Transverse colon (tissue), 4 donors: ENCODE measurements at regions not wholly inside any gene's neighbourhood (a gene's known extent, or its start where the extent isn't known, plus 50 kb on each side); places are given as distances from the start of the nearest gene placed in this dataset.

Experiments
- DNase-seq: peaks from one replicate; pipeline ENCODE4 v3.0.0-alpha.2; 2019
- H3K27ac ChIP-seq, 4 donors: fragments of 200-600 bp; sonication (generic); 2 replicates each; pipeline ENCODE4 v1.5.1; 2016 to 2018; ENCODE audit warnings: inconsistent platforms in 4 of 4
- H3K27me3 ChIP-seq: fragments of 200-600 bp; sonication (generic); 2 replicates; pipeline ENCODE4 v1.5.1; 2017; ENCODE audit warnings: inconsistent platforms
- H3K36me3 ChIP-seq, 4 donors: fragments of 200-600 bp; sonication (generic); 2 replicates each; pipeline ENCODE4 v1.5.1; 2017 to 2019; ENCODE audit warnings: inconsistent platforms in 4 of 4
- H3K4me1 ChIP-seq, 4 donors: fragments of 200-600 bp; sonication (generic); 2 replicates each; pipeline ENCODE4 v1.5.1; 2017 to 2020; ENCODE audit warnings: inconsistent platforms in 4 of 4
- H3K4me3 ChIP-seq, 4 donors: fragments of 200-600 bp; sonication (generic); 1 replicate in 1 of 4; 2 replicates in 3 of 4; pipeline versions ENCODE4 v1.5.1 to v1.6.1; 2017 to 2019; ENCODE audit warnings: inconsistent platforms in 4 of 4
- H3K9me3 ChIP-seq, 2 donors: fragments of 200-600 bp; sonication (generic); 2 replicates each; pipeline ENCODE4 v1.5.1; 2017 to 2019; ENCODE audit warnings: inconsistent platforms in 2 of 2
- CTCF ChIP-seq, 5 experiments: fragments of 200-600 bp in 3 of 5; fragments of 450-650 bp in 2 of 5; sonication (generic) in 3 of 5; IDR thresholded peaks; 1 replicate in 2 of 5; 2 replicates in 3 of 5; pipeline ENCODE4 v1.5.1; 2016 to 2017; ENCODE audit warnings: antibody characterized with exemption in 5 of 5, inconsistent platforms in 3 of 5, mild to moderate bottlenecking in 2 of 5, moderate library complexity in 1 of 5
- EP300 ChIP-seq: sonication (generic); formaldehyde crosslinking; IDR thresholded peaks from one replicate; pipeline ENCODE4 v1.6.1; 2017; ENCODE audit warnings: antibody characterized with exemption, low read depth
- POLR2A ChIP-seq: fragments of 450-650 bp; IDR thresholded peaks from one replicate; pipeline ENCODE4 v1.6.1; 2016; ENCODE audit warnings: antibody characterized with exemption, mild to moderate bottlenecking, moderate library complexity
- POLR2AphosphoS5 ChIP-seq, 3 donors: sonication (generic); formaldehyde crosslinking; IDR thresholded peaks; one replicate each; pipeline ENCODE4 v1.6.1; 2016; ENCODE audit warnings: antibody characterized with exemption in 3 of 3
- WGBS, 2 donors: methylation state at CpG; one replicate each; pipeline ENCODE4 v1.1.5; 2018; ENCODE audit warnings: low coverage in 1 of 2; 5-methylcytosine and 5-hydroxymethylcytosine counted together
- in situ Hi-C, 4 donors: fragments of 200-750 bp; cut with MboI; loops; one replicate each; pipeline versions ENCODE4 v1.15.0 to v1.15.1; 2017; ENCODE audit warnings: low sequenced_read_pairs in 3 of 4, low pct_ligation_motif_present in 1 of 4, low pct_unique_long_range_greater_than_20kb in 1 of 4
- intact Hi-C: fragments of 100-400 bp; cut with DNase I; formaldehyde crosslinking; loops from one replicate; pipeline ENCODE4 v1.15.1; 2023; ENCODE audit warnings: low total_unique reads

GRCh38 chr14:54137614-54137961, 181.0 kb upstream of the BMP4 start:
- Histone ChIP-seq H3K27me3 (no peaks in the 10 kb centered on the region), H3K36me3 (no peaks in the 10 kb centered on the region), H3K27ac (no peak overlapping the region), H3K4me1 (no peaks in the 10 kb centered on the region), H3K9me3 (no peaks in the 10 kb centered on the region), H3K4me3 (no peak overlapping the region)
- in situ Hi-C loops: no loop called here
- intact Hi-C loops: no loop called here
- DNase-seq: no peak
- WGBS, 2 donors: 67 to 84% methylated on average over 1 of the region's 1 CpG
- TF ChIP-seq EP300 (no peak), POLR2A (no peak), CTCF (IDR thresholded peaks at IDR 0.05) (no peak), POLR2AphosphoS5 (IDR thresholded peaks at IDR 0.05) (no peak)

GRCh38 chr14:54138024-54138353, 181.4 kb upstream of the BMP4 start:
- H3K36me3 ChIP-seq: no peaks in the 10 kb centered on the region
- no peak overlapping the region for H3K4me3 ChIP-seq
- no peaks in the 10 kb centered on the region for H3K27me3 ChIP-seq
- H3K27ac ChIP-seq: no peak overlapping the region
- intact Hi-C loops: no loop called here
- WGBS, 2 donors: 27 to 38% methylated on average over 1 of the region's 1 CpG
- H3K4me1 ChIP-seq: no peaks in the 10 kb centered on the region
- DNase-seq: no peak
- in situ Hi-C loops: no loop called here
- H3K9me3 ChIP-seq: no peaks in the 10 kb centered on the region
- TF ChIP-seq EP300 (no peak), POLR2A (no peak), CTCF (IDR thresholded peaks at IDR 0.05) (no peak), POLR2AphosphoS5 (IDR thresholded peaks at IDR 0.05) (no peak)

DNA sequence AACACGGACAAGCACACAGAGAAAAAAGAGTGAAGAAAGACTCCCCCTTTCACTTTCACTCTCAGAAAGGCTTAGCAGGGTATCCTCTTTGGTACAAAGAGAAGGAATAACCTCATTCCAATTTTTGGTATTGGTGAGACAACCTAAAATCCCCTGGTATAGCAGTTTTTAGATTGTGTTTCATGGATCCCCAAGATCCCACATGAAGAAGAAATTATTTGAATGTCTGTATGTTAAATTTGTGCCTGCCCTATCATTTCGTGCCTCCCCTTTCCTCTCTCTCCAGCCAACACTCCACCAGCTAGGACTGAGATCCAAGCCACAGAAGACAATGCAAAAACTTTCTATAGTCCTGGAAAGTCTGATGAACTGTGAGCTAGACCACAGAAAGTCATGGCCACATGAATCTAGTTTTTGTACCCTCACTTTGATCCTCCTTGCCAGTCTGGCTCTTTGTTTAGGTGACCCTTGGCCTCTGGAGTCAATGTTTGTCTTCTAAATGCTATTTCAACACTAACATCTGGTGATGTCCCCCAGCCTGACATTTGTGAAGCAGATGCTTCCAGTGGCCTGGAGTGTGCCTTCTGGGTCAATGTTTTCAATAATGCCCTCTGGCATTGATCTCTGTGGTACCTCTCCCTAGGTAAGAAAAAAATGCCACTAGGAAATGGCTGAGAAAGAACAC, 181.9 kb upstream of the BMP4 start:
- in situ Hi-C loops (no loop called here), intact Hi-C loops (no loop called here)
- 47 to 69% methylated on average over 2 of the region's 2 CpGs for WGBS, 2 donors
- Histone ChIP-seq H3K27ac (no peak overlapping the region), H3K9me3 (no peaks in the 10 kb centered on the region), H3K4me3 (no peak overlapping the region), H3K27me3 (no peaks in the 10 kb centered on the region), H3K4me1 (no peaks in the 10 kb centered on the region), H3K36me3 (no peaks in the 10 kb centered on the region)
- TF ChIP-seq POLR2AphosphoS5 (IDR thresholded peaks at IDR 0.05) (no peak), EP300 (no peak)
- no peak for DNase-seq

- no peak overlapping the region for H3K27ac ChIP-seq
- in situ Hi-C loops (no loop called here), intact Hi-C loops (no loop called here)
- no peak overlapping the region for H3K4me3 ChIP-seq
- no peak for TF ChIP-seq POLR2AphosphoS5 (IDR thresholded peaks at IDR 0.05)
- TF ChIP-seq CTCF (IDR thresholded peaks at IDR 0.05): no peak
- no peak for TF ChIP-seq POLR2A
- TF ChIP-seq EP300: no peak
- H3K27me3 ChIP-seq: no peaks in the 10 kb centered on the region
- 96 to 100% methylated on average over 1 of the region's 1 CpG for WGBS, 2 donors
- no peaks in the 10 kb centered on the region for H3K36me3 ChIP-seq
- H3K4me1 ChIP-seq: no peaks in the 10 kb centered on the region
- H3K9me3 ChIP-seq: no peaks in the 10 kb centered on the region
- no peak for DNase-seq
These were observed 183.9 kb upstream of the BMP4 start for GRCh38 chr14:54140551-54140950.

DNA sequence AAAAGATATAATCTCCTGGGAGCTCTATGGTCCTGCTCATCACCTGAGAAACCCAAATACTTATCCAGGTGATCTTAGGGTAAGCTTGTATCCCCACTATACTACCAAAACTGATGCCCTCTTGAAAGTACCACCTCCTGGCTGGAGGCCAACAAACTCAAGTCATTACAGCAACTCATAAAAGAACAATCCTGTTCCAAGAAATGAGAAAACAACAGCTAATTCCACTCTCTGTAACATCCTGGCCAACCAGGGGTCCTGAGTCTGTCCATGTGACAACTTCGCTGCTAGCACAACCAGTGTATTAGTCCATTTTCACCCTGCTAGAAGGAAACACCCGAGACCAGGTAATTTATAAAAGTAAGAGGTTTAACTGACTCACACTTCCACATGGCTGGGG, 190.0 kb upstream of the BMP4 start:
- 76 to 78% methylated on average over 2 of the region's 2 CpGs for WGBS, 2 donors
- TF ChIP-seq POLR2A (no peak), EP300 (no peak), POLR2AphosphoS5 (IDR thresholded peaks at IDR 0.05) (no peak), CTCF (IDR thresholded peaks at IDR 0.05) (no peak)

More for the DNA sequence above, 190.0 kb upstream of the BMP4 start:
- intact Hi-C loops: no loop called here
- Histone ChIP-seq H3K27ac (no peak overlapping the region), H3K27me3 (no peaks in the 10 kb centered on the region), H3K4me3 (no peak overlapping the region), H3K4me1 (no peaks in the 10 kb centered on the region), H3K36me3 (no peaks in the 10 kb centered on the region), H3K9me3 (peaks cover 0 to 3% of the 10 kb centered on the region in 2 donors)
- no peak for DNase-seq
- in situ Hi-C loops: no loop called here
